ENCODE measurements at regions not wholly inside any gene's neighbourhood (a gene's known extent, or its start where the extent isn't known, plus 50 kb on each side); places are given as distances from the start of the nearest gene placed in this dataset.

DNA sequence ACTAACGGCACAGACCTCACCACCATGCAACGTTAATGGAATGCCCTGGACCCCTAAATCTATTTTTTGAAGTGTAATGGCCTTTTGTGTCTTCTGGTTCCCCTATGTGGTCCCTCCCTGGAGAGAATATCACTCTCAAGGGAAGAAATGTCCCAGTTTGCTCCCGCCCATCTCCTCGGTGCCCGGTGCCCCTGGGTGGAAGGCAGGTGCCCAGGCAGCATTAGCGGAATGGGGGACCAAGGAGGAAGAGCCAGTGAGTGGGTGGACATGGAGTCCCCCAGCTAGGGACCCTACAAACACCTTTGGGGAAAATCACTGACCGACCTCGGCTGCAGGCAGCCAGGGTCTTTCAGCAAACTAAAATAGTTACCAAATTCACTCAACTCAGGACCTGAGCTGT lies 212.1 kb upstream of the RTL1 start:
- Mint-ChIP-seq H3K27me3 (ENCODE audit: insufficient read depth, low read depth, poor library complexity) (peaks cover 23% of the 10 kb centered on the region), H3K4me1 (peaks cover 14% of the 10 kb centered on the region), H3K27ac (no peak overlapping the region), H3K4me3 (no peak overlapping the region), H3K9me3 (no peaks in the 10 kb centered on the region; the same call in 1 of the 3 replicates), H3K36me3 (ENCODE audit: low read depth) (no peaks in the 10 kb centered on the region)
- no peaks in the 10 kb centered on the region for H3K36me3 ChIP-seq (ENCODE audit: insufficient read depth)
- TF ChIP-seq, protein P1, sequence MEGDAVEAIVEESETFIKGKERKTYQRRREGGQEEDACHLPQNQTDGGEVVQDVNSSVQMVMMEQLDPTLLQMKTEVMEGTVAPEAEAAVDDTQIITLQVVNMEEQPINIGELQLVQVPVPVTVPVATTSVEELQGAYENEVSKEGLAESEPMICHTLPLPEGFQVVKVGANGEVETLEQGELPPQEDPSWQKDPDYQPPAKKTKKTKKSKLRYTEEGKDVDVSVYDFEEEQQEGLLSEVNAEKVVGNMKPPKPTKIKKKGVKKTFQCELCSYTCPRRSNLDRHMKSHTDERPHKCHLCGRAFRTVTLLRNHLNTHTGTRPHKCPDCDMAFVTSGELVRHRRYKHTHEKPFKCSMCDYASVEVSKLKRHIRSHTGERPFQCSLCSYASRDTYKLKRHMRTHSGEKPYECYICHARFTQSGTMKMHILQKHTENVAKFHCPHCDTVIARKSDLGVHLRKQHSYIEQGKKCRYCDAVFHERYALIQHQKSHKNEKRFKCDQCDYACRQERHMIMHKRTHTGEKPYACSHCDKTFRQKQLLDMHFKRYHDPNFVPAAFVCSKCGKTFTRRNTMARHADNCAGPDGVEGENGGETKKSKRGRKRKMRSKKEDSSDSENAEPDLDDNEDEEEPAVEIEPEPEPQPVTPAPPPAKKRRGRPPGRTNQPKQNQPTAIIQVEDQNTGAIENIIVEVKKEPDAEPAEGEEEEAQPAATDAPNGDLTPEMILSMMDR (conservative IDR thresholded peaks at IDR 0.05; ENCODE audit: low read depth in 2 of 2) = no peak
- TF ChIP-seq ZNF114 (CRISPR knock-in tag; IDR thresholded peaks at IDR 0.05) (no peak), NANOG (IDR thresholded peaks at IDR 0.05; ENCODE audit: borderline replicate concordance) (no peak), JUNB (IDR thresholded peaks at IDR 0.05; ENCODE audit: unreplicated experiment) (no peak), EZH2 (IDR thresholded peaks at IDR 0.05; ENCODE audit: low read depth, unreplicated experiment) (no peak)
- TF ChIP-seq, protein P2, sequence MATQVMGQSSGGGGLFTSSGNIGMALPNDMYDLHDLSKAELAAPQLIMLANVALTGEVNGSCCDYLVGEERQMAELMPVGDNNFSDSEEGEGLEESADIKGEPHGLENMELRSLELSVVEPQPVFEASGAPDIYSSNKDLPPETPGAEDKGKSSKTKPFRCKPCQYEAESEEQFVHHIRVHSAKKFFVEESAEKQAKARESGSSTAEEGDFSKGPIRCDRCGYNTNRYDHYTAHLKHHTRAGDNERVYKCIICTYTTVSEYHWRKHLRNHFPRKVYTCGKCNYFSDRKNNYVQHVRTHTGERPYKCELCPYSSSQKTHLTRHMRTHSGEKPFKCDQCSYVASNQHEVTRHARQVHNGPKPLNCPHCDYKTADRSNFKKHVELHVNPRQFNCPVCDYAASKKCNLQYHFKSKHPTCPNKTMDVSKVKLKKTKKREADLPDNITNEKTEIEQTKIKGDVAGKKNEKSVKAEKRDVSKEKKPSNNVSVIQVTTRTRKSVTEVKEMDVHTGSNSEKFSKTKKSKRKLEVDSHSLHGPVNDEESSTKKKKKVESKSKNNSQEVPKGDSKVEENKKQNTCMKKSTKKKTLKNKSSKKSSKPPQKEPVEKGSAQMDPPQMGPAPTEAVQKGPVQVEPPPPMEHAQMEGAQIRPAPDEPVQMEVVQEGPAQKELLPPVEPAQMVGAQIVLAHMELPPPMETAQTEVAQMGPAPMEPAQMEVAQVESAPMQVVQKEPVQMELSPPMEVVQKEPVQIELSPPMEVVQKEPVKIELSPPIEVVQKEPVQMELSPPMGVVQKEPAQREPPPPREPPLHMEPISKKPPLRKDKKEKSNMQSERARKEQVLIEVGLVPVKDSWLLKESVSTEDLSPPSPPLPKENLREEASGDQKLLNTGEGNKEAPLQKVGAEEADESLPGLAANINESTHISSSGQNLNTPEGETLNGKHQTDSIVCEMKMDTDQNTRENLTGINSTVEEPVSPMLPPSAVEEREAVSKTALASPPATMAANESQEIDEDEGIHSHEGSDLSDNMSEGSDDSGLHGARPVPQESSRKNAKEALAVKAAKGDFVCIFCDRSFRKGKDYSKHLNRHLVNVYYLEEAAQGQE (IDR thresholded peaks at IDR 0.05; ENCODE audit: unreplicated experiment) = no peak
- TF ChIP-seq, protein P3, sequence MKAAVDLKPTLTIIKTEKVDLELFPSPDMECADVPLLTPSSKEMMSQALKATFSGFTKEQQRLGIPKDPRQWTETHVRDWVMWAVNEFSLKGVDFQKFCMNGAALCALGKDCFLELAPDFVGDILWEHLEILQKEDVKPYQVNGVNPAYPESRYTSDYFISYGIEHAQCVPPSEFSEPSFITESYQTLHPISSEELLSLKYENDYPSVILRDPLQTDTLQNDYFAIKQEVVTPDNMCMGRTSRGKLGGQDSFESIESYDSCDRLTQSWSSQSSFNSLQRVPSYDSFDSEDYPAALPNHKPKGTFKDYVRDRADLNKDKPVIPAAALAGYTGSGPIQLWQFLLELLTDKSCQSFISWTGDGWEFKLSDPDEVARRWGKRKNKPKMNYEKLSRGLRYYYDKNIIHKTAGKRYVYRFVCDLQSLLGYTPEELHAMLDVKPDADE (IDR thresholded peaks at IDR 0.05) = no peak
- H2AFZ ChIP-seq = no peak overlapping the region
- no peaks in the 10 kb centered on the region for H3K79me2 ChIP-seq (replicated peaks; ENCODE audit: insufficient read depth)
- H4K20me1 ChIP-seq (replicated peaks; ENCODE audit: insufficient read depth) = no peaks in the 10 kb centered on the region
- ATAC-seq = no peak
- no peak overlapping the region for H3K27ac ChIP-seq (ENCODE audit: low read depth)
- H3K4me2 ChIP-seq = no peak overlapping the region
- H3K27me3 ChIP-seq (ENCODE audit: insufficient read depth) = no peaks in the 10 kb centered on the region
- H3K9me2 ChIP-seq (ENCODE audit: insufficient read depth) = peaks cover 5% of the 10 kb centered on the region; the same call in 1 of the 2 replicates
- H3K4me1 ChIP-seq (ENCODE audit: insufficient read depth) = no peaks in the 10 kb centered on the region
- H3F3A ChIP-seq (replicated peaks; ENCODE audit: low read depth) = no peaks in the 10 kb centered on the region
- H3K4me3 ChIP-seq = no peak overlapping the region
- no peak for DNase-seq (ENCODE audit: low spot score)

DNA sequence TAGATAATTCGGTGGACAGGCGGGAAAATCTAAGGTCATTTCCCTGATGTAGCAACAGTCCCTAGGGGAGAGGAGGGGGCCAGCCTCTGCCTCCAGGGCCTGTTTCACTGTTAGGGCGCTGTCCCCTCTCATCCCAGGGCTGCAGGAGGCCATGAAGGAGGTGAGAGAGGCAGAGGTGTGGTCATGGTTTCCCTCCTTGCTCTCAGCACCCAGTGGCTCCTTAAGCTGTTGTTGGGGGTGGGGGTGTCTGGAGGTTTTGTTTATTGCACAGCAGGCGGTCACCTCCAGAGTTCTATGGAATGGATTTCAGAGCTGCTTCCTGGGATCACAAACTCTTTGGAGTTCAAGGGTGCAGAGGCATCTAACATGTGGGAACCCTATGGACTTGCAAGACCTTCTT lies 212.5 kb upstream of the RTL1 start:
- Histone ChIP-seq H3F3A (replicated peaks; ENCODE audit: low read depth) (no peaks in the 10 kb centered on the region), H3K27ac (ENCODE audit: low read depth) (no peak overlapping the region), H3K4me2 (no peak overlapping the region), H3K79me2 (replicated peaks; ENCODE audit: insufficient read depth) (no peaks in the 10 kb centered on the region), H3K4me3 (no peak overlapping the region), H3K36me3 (ENCODE audit: insufficient read depth) (no peaks in the 10 kb centered on the region), H3K4me1 (ENCODE audit: insufficient read depth) (no peaks in the 10 kb centered on the region), H3K27me3 (ENCODE audit: insufficient read depth) (no peaks in the 10 kb centered on the region), H3K9me2 (ENCODE audit: insufficient read depth) (peaks cover 5% of the 10 kb centered on the region; the same call in 1 of the 2 replicates), H2AFZ (no peak overlapping the region), H4K20me1 (replicated peaks; ENCODE audit: insufficient read depth) (no peaks in the 10 kb centered on the region)
- ATAC-seq (no peak; the same call in 1 of the 3 replicates), DNase-seq (ENCODE audit: low spot score) (peak; percentile 32)
- no peaks in the 10 kb centered on the region for H3K36me3 Mint-ChIP-seq (ENCODE audit: low read depth)
- H3K4me3 Mint-ChIP-seq = no peak overlapping the region
- peaks cover 14% of the 10 kb centered on the region for H3K4me1 Mint-ChIP-seq
- H3K9me3 Mint-ChIP-seq = no peaks in the 10 kb centered on the region; the same call in 1 of the 3 replicates
- peaks cover 23% of the 10 kb centered on the region for H3K27me3 Mint-ChIP-seq (ENCODE audit: insufficient read depth, low read depth, poor library complexity)
- no peak overlapping the region for H3K27ac Mint-ChIP-seq
- TF ChIP-seq, protein P3 (IDR thresholded peaks at IDR 0.05) = no peak
- TF ChIP-seq, protein P4, sequence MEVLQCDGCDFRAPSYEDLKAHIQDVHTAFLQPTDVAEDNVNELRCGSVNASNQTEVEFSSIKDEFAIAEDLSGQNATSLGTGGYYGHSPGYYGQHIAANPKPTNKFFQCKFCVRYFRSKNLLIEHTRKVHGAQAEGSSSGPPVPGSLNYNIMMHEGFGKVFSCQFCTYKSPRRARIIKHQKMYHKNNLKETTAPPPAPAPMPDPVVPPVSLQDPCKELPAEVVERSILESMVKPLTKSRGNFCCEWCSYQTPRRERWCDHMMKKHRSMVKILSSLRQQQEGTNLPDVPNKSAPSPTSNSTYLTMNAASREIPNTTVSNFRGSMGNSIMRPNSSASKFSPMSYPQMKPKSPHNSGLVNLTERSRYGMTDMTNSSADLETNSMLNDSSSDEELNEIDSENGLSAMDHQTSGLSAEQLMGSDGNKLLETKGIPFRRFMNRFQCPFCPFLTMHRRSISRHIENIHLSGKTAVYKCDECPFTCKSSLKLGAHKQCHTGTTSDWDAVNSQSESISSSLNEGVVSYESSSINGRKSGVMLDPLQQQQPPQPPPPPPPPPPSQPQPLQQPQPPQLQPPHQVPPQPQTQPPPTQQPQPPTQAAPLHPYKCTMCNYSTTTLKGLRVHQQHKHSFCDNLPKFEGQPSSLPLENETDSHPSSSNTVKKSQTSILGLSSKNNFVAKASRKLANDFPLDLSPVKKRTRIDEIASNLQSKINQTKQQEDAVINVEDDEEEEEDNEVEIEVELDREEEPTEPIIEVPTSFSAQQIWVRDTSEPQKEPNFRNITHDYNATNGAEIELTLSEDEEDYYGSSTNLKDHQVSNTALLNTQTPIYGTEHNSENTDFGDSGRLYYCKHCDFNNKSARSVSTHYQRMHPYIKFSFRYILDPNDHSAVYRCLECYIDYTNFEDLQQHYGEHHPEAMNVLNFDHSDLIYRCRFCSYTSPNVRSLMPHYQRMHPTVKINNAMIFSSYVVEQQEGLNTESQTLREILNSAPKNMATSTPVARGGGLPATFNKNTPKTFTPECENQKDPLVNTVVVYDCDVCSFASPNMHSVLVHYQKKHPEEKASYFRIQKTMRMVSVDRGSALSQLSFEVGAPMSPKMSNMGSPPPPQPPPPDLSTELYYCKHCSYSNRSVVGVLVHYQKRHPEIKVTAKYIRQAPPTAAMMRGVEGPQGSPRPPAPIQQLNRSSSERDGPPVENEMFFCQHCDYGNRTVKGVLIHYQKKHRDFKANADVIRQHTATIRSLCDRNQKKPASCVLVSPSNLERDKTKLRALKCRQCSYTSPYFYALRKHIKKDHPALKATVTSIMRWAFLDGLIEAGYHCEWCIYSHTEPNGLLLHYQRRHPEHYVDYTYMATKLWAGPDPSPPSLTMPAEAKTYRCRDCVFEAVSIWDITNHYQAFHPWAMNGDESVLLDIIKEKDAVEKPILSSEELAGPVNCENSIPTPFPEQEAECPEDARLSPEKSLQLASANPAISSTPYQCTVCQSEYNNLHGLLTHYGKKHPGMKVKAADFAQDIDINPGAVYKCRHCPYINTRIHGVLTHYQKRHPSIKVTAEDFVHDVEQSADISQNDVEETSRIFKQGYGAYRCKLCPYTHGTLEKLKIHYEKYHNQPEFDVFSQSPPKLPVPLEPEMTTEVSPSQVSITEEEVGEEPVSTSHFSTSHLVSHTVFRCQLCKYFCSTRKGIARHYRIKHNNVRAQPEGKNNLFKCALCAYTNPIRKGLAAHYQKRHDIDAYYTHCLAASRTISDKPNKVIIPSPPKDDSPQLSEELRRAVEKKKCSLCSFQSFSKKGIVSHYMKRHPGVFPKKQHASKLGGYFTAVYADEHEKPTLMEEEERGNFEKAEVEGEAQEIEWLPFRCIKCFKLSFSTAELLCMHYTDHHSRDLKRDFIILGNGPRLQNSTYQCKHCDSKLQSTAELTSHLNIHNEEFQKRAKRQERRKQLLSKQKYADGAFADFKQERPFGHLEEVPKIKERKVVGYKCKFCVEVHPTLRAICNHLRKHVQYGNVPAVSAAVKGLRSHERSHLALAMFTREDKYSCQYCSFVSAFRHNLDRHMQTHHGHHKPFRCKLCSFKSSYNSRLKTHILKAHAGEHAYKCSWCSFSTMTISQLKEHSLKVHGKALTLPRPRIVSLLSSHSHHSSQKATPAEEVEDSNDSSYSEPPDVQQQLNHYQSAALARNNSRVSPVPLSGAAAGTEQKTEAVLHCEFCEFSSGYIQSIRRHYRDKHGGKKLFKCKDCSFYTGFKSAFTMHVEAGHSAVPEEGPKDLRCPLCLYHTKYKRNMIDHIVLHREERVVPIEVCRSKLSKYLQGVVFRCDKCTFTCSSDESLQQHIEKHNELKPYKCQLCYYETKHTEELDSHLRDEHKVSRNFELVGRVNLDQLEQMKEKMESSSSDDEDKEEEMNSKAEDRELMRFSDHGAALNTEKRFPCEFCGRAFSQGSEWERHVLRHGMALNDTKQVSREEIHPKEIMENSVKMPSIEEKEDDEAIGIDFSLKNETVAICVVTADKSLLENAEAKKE (CRISPR knock-in tag; IDR thresholded peaks at IDR 0.05) = no peak
